Middle frontal gyrus (tissue), 1 donor: ENCODE measurements at regions not wholly inside any gene's neighbourhood (a gene's known extent, or its start where the extent isn't known, plus 50 kb on each side); places are given as distances from the start of the nearest gene placed in this dataset.
"Not testable (repeated sequence)": the region's sequence is repeated elsewhere in the genome, so short reads cannot be mapped to it uniquely, and the experiment has no call there.

Experiments used
- DNase-seq: peaks from one replicate; pipeline ENCODE4 v3.0.0-alpha.2; 2015; ENCODE audit warnings: low spot score; ENCODE audit errors: extremely low spot score

DNA sequence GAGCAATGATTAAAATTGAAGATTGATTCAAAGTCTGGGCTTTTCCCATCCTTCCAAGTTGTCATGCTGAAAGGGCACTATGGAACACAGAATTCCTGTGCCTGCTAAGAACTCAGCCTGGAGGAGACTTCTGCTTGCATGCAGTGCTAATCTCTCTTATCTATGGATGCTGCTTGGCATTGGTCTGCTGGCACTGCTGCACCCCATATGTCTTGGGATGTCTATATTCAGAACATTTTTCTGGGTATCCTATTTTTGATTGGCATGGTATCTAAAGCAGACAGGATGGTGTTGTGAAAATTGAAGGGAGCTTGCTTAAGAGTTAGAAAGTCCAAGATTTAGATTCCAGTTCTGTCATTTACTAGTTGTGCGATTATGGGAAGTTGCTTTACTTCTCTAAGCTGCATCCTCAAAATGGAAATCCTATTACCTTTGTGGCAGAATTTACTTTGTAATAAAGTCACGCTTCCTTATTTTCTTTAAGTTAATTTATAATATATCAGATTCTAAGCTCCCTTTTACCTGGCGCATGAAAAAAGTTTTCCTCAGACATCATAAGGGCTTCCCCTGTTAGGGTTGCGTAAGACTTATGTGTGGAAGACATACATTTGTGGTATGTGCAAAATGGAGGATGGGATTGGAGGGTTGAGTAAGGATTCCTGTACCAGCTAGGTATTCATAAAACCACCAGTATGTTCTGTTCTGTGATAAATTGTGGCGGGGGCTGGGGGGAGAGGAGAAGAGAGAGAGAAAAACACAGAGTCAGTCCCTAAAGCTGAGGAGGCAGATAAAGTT is 254.0 kb downstream of the DMAC1 start:
- no peak for DNase-seq

DNA sequence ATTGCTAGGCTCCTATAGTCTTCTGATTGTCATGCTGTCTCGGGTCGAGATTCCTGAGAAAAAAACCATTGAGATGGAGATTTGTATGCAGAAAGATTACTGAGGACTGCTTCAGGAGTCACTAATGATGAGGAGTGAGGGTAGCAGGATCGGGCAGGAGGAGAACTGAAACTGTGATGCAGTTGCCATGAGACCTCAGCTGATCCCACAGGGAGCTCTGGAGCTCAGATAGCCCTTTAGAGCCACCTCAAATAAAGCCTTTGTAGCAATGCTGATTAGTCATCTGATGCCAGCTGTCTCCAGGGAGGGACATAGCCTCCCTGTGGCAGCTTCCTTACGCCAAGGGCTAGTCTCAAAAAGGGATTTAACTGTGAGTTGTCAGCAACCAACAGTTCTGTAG is 256.9 kb downstream of the DMAC1 start:
- no peak for DNase-seq

DNA sequence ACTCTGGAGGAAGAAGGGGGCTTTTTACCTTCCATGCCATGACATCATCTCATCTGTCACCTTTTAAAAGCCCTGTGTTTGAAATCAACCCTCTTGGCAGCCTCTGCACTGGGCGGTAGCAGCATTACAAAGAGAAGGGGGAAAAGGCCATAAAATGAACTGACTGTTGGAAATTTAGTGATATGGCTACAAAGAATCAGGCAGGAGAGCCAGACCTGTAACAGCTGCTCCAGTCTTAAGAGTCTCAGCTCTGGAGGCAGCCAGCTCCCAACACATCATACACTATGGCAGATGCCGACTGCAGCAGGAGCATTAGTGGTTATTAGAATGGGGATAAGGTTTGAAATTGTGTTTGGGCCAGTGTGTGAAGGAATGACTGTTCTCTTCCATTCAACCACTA is 257.5 kb downstream of the DMAC1 start:
- DNase-seq: no peak

DNA sequence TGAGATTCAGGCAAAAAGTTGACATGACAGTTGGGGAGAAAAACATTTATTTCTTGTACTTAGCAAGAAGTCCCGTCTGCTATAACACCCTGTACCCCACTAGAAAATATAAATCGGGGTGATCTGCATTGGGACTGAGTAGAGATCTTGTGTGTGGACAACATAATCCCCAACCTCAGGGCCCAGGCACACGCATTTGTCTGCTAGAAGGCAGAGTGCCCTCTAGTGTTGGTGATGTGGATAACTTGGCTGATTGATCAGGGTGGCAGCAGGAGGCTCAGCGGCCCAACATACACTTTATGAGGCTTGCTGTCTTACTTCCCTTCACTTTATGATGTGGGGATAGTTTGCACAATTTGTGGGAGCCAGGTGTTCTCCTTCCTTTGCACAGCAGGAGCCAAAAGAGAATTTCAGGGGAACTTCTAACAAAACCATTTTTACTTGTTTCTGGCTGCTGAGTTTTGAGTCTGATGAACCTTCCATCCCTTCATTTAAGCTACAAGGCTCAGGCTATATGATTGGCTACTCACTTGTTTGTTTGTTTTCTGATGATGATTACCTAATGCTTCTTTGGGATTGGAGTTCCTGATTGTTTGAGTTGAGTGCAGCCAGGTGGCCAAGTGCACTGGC is 263.2 kb downstream of the DMAC1 start:
- DNase-seq: no peak

DNA sequence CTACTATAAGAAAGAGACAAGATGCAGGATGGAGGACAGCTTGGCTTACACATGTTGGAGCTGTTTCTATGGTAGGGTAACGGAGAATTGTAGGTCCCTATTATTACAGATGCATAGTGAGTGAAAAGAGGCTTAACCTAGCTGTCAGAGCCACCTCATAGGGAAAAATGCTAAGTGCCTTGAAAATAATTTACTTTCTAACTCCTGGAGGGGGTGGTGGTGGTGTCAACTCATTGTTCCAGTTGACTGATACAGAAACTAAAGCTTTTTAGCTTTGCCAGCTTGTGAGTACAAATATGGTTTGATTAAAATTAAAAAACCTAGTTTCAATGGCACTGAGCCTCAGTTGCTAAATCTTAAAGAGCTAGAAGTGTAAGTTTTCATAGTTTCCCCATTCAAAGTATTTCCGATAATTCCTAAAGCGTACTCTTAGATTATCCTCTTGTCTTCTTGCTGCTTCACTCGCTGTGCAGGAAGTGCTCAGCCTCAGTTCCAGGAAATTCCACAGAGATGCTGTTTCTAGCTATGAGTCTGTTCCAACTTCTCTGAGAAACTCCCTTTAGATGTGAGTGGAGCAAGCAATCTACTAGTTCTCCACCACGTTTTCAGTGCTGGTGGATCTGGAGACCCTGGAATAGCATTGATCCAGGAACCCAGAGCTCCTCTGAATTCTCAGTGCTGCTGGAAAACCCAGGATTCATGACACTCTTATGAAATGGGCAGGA is 265.2 kb downstream of the DMAC1 start:
- no peak for DNase-seq

DNA sequence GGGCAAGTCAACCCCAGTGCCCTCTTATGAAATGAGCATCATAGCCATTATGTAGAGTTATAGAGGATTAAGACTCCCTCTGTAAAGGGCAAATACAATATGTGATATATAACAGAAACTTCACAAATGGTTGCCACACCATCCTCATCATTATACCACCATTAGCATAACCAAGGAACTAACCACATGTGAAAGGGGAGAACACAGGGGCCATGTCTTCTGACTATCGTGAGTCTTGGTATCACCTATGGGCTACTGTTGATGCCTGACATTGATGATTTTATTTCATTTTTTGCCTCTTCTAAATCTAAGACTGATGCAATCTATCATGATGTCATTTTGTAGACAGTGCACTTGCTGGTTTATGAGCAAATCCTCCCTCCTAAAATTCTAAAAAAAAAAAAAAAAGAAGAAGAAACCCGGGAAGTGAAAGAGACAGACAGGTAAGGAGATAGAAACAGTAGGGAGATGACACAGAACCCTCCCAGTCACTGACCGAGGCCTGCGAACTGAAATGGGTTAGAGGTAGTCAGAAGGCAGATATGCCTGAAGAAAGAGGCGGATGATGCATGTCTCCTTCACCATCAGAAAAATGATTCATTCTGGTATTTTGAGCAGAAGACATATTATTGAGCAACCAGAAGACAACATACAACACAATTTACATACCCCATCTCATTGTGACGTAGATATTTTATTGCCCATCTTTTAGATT is 266.0 kb downstream of the DMAC1 start:
- no peak for DNase-seq

DNA sequence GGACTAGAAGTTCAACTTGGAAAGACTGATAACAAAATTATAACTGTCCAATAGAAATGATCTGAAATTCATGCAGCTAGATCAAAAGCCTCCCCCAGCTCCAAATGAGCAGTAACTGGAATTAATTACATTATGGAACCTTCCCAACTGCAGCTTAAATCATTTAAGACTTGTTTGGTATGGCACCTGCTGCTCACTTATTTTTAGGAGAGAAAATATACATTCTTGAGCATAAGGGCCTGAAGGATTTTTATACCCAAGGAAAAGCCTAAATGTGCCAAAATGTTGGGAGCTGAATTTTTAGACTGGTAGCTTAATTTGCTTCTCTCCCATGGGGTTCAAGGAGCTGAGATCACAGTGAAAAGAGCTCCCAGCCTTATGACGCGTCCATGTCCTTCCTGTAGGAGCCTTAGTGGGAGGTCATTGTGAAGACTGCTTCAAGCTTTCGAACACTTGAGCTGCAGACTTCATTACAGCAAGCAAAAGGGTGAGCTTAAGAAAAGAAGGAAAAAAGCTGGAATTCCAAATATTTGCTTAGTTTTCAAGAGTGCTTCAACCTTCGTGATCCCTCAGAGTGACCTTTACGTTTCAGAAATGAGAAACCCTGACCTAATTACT is 276.0 kb downstream of the DMAC1 start:
- DNase-seq: no peak

DNA sequence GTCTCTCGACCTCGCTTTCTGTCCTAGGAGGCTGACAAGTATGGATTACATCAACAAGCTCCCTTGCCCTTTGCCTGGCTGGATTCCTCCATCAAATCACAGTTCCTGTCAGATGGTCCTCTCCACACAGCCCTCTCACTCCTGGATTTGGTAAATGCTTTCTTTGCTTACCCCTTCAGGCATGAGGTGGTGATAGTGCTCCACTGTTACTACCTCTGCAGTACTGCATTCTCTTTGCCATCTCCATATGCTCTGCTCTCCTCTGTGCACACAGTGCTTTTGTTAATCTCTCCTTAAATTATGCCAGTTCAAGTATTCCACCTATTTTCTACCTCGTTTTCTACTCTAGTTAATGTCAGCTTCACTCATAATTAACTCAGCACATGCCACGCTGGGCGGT is 279.2 kb downstream of the DMAC1 start:
- DNase-seq: no peak

DNA sequence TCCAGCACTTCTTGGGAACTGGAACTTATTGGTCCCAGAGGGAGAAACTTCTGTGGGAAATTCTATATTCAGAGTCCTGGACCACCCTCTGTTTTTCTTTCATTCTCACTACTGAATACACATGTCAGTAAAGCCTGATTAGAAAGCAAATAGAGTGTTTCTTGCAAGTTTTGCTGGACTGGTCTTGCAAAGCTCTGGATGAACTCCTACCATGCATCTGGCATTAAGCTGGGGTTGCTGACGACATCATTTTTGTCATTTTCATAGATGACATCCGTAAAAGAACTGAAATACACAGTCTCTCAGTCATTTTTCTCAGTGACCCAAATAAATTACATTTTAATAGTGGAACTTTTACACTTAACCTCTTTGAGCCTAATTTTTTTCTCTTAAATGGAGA is 283.2 kb downstream of the DMAC1 start:
- no peak for DNase-seq

DNA sequence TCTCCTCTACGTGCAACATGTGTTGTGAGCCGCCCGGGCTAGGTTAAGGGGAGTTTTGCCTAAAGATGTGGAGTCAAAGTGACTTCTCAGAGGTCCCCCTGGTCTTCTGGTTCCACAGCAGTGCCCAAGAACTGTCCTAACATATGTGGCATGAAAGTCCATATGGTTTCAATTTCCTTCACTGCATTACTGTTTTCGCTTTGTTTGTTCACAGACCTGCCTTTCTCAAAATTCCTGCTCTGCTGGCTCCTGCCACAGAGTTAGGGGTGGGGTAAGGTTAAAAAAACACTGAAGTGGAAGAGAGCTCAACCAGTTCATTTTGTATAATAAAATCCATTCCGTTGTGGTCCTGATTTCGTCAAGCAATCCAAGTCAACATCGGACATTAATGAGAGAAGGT is 289.4 kb downstream of the DMAC1 start:
- no peak for DNase-seq

DNA sequence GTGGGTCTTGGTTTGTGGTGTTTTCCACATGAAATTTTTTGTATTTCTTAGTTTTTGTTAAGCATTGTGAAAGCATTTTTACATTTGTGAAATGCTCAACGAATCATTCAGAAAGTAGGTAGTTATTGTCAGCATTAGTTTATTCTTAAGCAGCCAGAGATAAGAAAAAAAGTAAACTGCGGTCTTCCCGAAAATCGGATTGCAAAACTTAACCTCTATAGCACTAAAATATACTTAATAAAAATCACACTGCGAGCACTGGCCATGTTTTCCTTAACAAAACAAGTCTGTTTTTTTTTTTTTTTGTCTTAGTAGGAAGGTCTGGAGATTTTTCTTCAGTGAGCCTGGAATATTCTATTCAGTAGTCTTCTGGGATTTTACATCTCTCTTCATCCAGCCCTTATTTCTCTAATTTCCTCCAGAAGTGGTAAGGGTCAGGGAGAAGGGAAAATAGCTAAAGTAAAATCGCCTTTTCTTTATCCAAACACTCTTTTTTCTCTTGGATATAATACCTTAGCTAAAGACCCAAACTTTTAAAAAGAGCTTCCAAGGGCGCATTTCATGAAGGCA is 289.9 kb downstream of the DMAC1 start:
- no peak for DNase-seq

DNA sequence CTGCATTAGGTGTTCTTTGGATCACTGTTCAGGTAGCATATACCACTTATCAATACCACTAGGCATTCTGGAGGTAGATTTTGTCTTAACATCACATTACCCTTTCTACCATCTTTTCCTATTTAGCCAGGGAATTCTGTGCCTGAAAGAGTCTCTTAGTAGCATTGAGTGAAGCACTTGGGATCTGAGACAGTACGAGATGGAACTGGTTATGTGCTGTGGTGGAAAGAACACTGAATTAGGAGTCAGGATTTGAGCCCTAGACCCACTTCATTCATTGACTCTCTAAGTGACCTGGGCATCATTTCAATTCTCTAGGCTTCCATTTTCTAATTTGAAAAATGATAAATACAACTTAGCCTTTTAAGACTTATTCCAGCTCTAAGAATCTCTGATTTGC is 291.1 kb downstream of the DMAC1 start:
- no peak for DNase-seq

DNA sequence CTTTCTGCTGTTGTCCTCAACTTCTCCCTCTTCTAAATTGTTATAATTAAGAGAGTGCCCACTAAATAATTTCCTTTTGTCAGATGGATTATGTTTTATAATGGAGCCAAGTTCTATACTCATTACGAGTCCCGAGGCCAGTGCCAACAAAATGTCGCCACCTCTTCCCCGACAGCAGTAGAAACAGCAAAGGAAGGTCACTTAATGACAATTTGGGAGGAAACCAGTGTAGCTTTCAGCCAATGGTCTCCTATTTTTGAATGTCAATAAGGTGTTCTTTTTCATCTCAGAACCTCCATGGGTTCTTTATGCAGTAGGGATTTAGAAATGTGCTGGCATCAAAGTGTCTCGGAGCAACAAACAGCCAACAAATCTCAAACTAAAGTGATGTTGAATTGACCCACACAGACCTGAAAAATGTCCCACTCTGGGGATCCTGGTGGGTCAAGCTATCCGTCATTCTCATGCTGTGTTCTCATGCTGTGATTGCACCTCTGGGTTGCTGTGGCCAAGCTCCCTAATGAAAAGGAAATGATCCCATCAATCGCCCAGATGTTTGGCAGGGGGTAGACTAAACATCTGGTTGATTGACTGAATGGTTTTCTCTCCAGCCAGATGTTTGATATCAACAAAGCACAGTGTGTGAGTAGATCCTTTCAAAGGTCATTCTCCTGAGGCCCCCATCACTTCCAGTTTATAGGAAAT is 291.9 kb downstream of the DMAC1 start:
- no peak for DNase-seq

DNA sequence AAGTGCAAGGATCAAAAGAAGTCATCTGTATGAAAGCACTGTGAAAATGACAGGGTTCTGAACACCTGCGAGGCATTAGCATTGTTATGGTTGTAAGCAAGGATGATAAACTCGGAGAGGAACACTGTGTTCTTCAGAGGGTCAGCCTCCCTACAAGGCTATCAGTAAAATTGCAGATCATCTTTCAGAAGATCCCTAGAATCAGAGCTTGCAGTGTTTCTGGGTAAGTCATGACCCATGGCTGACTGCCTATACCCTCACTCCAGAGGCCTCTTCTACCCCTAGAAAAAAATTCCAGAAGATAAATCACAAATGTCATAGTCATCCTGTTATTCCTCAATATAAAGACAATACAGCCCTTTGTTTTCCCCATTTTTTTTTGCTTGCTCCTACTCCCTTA is 292.6 kb downstream of the DMAC1 start:
- DNase-seq: no peak

DNA sequence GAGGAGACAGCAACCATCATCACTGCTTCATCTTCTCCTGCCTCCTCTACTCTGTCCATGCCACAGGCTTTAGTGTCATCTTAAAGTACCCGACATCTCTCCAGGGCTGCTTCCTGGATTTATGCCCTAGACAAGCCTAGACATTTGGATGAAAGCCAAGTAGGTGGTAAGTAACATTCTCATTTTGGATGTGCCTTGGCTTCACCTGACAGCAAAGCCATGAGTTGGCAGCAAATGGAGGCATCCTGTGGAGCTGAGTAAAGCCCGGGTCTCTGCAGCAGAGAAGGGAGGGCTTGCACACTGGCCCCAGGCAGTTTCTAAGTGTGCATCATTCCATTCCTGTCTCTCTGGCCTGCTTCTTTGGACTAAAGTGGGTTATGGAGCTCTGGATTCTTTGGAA is 299.1 kb downstream of the DMAC1 start:
- DNase-seq: no peak

DNA sequence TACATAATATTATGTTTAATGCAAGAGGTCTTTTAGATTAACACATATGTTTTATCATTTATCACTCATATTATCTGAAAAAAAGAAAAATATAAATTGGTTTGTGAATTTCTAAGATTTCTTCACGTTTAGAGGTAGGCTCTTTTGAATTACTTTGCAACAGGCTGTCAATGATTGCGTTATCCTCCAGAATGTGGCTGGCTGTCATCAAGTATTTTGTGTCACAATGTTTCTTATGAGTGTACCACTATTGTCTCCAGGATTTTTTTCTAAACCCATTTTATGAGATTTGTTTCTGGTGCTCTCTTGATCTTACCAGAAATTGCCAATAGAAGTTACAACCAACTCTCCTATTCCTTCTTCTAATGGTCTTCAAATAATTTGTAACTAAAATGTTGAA is 307.9 kb downstream of the DMAC1 start:
- no peak for DNase-seq

DNA sequence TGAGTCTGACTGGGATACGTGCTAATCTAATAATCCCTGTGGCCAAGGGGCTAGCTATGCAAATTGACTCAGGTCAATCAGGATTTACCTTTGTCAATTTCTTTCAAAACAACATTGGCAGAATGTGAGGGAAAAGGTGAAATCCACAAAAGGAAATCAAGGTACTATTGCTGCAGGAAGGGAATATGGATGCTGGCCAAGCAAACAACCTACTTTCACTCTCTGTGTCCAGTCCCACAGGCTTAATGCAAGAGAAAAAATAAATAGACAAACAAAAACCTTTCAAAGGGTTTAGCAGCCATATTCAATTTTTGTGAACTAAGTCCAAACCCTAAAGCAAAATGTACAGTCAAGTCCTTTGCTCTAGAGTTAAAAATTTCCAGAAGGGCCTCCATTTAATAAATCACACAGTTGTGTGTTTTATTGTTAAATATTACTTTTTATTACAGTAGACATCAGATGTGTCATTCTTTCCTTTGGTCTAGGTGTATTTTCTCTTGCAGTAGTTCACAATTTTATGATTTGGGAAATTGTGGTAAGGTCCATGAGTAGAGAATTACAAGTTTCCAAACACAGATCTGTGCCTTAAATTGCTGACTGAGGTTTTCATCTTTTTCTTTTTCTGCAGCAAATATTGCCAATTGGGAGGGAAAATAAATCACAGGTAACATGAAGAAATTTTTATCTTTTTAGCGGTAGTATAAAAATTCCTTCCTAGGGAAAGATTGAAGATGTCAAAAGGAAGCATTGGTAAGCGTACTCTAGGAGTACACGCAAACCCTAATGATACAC is 309.1 kb downstream of the DMAC1 start:
- DNase-seq: no peak

DNA sequence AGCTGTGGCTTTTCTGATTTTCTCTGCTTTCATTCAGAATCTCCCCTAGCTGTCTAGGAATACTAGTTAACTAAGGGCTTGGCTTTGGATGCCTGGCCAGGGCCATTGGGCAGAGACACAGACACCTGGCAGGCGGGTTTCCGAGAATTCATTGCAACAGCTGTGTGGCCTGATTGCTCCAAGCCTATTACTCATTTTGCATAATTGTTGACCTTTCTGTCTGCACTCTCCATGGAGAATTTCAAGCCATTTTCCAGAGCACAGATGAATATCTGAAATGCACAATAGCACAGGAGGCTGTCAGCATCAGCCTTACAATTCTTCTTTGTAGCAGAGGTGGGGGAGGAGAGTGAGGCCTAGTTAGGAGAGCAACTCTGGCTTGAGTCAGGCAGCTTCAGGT is 310.5 kb downstream of the DMAC1 start:
- no peak for DNase-seq

DNA sequence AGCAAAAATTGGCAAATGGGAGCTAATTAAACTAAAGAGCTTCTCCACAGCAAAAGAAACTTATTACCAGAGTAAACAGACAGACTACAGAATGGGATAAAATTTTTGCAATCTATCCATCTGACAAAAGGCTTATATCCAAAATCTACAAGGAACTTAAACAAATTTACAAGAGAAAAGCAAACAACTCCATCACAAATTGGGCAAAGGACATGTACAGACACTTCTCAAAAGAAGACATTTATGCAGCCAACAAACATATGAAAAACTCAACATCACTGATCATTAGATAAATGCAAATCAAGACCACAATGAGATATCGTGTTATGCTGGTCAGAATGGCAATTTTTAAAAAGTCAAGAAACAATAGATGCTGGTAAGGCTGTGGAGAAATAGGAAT is 315.6 kb downstream of the DMAC1 start:
- DNase-seq: not testable (repeated sequence)

DNA sequence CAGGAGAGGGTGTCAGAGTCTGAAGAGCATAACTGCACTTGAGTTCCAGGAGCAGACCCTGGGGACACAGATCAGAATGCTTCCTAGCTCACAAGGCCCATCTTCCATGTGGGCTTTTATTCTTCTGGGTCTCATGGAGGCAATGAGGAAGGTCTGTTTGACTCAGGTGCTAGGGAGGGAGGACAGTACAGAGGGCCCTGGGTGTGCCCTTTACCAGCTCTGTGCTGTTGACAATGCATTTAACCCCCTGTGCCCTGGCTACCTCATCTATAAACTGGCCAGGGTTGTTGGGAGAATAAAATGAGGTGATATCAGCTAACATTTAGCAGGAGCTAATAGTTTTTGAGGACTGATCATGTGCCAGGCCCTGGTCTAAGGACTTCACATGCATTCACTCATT is 318.0 kb downstream of the DMAC1 start:
- DNase-seq: no peak
